Fibroblast of mammary gland (primary cell): ENCODE measurements at regions not wholly inside any gene's neighbourhood (a gene's known extent, or its start where the extent isn't known, plus 50 kb on each side); places are given as distances from the start of the nearest gene placed in this dataset.
"Not testable (repeated sequence)": the region's sequence is repeated elsewhere in the genome, so short reads cannot be mapped to it uniquely, and the experiment has no call there.

Experiments
- DNase-seq: peaks from one replicate; pipeline ENCODE4 v3.0.0-alpha.2; 2010; ENCODE audit warnings: low read depth
- H3K4me3 ChIP-seq: 2 replicates; pipeline ENCODE4 v1.5.1; 2011; ENCODE audit warnings: low read depth, mild to moderate bottlenecking, low read length, moderate library complexity; ENCODE audit not compliant: control insufficient read depth
- TF ChIP-seq, protein P1 (sequence below): conservative IDR thresholded peaks from 2 replicates; pipeline ENCODE4 v1.5.1; 2011; ENCODE audit warnings: low read depth, low read length, inconsistent platforms; ENCODE audit not compliant: control insufficient read depth, insufficient read depth

DNA sequence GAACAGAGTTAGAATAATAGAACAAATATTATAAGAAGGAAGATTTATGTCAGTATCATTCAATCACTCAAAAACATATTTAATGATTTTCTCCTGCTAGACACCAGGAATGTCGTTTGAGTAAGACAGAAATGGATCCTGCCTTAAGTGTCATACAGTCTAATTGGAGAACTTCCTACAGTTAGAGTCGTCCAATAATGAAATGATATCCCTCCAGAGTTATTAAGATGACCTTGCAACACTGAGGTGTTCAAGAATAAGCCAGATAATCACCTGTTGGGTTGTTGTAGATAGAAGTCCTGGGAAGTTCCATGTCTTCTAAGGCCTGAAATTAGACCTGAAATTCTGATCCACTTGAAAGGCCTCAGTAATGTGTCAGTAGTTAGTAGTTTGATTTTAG, 132.3 kb downstream of the SLC38A4 start:
- H3K4me3 ChIP-seq: no peak overlapping the region
- TF ChIP-seq, protein P1, sequence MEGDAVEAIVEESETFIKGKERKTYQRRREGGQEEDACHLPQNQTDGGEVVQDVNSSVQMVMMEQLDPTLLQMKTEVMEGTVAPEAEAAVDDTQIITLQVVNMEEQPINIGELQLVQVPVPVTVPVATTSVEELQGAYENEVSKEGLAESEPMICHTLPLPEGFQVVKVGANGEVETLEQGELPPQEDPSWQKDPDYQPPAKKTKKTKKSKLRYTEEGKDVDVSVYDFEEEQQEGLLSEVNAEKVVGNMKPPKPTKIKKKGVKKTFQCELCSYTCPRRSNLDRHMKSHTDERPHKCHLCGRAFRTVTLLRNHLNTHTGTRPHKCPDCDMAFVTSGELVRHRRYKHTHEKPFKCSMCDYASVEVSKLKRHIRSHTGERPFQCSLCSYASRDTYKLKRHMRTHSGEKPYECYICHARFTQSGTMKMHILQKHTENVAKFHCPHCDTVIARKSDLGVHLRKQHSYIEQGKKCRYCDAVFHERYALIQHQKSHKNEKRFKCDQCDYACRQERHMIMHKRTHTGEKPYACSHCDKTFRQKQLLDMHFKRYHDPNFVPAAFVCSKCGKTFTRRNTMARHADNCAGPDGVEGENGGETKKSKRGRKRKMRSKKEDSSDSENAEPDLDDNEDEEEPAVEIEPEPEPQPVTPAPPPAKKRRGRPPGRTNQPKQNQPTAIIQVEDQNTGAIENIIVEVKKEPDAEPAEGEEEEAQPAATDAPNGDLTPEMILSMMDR: no peak
- no peak for DNase-seq

DNA sequence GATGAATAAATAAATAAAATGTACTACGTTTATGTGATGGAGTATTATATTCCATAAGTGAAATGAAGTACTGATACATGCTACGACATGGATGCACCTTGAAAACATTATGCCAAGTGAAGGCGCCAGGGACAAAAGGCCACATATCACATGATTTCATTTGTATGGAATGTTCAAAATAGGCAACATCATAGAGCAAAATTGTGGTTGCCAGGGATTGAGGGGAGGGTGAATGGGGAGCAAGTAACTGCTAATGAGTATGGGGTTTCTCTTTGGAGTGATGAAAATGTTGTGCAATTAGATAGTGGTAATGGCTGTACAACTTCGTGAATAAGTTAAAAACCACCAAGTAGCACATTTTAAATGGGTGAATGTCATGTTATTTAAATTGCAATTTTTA, 132.8 kb downstream of the SLC38A4 start:
- DNase-seq: no peak
- TF ChIP-seq, protein P1: no peak
- no peak overlapping the region for H3K4me3 ChIP-seq

DNA sequence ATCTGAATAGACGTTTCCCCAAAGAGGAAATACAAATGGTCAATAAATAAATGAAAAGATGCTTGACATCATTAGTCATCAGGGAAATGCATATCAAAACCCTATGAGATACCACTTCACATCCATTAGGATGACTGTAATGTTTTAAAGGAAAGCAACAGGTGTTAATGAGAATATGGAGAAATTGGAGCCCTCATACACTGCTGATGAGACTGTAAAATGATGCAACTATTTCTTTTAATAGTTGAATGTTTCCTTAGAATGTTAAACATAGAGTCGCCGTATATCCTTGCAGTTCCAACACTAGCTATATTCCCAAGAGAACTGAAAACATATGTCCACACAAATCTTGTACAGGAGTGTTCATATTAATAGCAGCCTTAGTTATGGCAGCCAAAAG, 133.2 kb downstream of the SLC38A4 start:
- H3K4me3 ChIP-seq: no peak overlapping the region
- no peak for DNase-seq
- TF ChIP-seq, protein P1: no peak

DNA sequence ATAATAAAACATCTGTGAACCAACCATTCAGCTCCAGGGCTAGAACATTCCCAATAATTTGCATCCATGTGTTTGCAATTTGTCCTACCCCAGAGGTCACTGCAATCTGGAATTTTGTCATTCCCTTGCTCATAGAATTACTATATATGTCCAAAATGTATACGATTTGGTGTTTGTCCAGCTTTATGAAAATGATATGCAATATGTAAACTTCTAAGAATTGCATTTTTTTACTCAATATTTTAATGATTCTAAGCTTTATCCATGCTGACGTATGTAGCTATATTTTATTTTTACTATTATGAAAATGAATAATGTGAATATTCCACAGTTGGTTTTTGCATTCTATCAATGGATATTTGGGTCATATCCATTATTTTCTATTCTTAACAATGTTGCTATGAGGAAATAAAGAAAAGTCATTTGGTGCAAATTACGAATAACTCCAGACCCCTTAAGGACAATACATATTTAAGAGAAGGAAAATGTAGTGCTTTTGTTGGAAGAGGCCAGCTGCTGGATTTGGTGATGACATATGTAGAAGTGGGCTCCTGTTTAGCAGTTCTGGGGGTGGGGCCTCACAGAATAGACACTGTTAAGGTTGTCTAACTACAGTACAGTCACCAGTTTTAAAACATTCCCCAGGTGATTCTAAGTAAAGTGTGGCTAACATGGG, 139.4 kb downstream of the SLC38A4 start:
- TF ChIP-seq, protein P1: no peak
- no peak overlapping the region for H3K4me3 ChIP-seq
- DNase-seq: no peak

DNA sequence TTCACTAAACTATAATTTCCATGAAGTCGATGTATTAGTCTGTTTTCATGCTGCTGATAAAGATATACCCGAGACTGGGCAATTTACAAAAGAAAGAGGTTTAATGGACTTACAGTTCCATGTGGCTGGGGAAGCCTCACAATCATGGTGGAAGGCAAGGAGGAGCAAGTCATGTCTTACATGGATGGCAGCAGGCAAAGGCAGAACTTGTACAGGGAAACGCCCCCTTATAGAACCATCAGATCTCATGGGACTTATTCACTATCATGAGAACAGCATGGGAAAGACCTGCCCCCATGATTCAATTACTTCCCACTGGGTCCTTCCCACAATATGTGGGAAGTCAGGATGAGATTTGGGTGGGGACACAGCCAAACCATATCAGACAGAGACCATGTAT, 141.6 kb downstream of the SLC38A4 start:
- not testable (repeated sequence) for H3K4me3 ChIP-seq, DNase-seq

DNA sequence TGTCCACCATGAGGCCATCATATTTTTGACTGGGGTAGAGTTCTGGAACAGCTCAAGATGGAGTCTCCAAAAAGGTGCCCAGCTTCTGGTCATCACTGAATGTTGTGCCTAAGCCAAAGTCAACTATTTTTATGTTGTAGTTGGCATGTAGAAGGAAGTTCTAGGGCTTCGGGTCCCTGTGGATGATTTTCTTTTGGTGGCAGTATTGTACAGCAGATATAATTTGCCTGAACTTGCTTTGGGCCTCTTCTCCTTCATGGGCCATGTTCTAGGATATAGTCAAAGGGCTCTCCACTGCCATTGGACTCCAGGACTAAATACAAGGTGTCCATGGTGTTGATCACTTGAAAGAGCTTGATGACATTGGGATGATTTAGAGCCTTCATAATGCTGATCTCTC, 143.6 kb downstream of the SLC38A4 start:
- no peak overlapping the region for H3K4me3 ChIP-seq
- no peak for DNase-seq
- TF ChIP-seq, protein P1: no peak

DNA sequence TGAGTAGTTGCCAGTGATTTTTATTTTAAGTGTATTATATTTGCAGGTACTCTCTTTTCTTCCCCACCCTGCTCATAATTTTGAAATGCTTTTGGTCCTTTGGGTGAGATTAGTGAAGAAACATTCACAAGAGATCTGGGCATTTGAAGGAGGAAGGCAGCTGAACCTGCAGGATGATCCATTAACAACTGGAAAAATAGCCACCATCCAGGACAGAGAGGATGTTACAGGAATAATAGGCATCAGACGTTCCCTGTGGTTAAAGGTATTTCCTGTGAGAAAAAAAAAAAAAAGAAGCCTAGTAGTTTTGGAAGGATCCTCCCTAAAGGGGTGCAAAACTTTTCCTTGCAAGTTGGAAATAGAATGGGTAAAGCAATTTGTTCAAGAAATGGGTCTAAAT, 145.3 kb downstream of the SLC38A4 start:
- no peak overlapping the region for H3K4me3 ChIP-seq
- TF ChIP-seq, protein P1: no peak
- no peak for DNase-seq
